Astrocyte (in vitro differentiated cells and primary cell): ENCODE measurements at regions not wholly inside any gene's neighbourhood (a gene's known extent, or its start where the extent isn't known, plus 50 kb on each side); places are given as distances from the start of the nearest gene placed in this dataset.
"Not testable (repeated sequence)": the region's sequence is repeated elsewhere in the genome, so short reads cannot be mapped to it uniquely, and the experiment has no call there.

ENCODE experiments used
- EZH2 ChIP-seq: IDR thresholded peaks from 2 replicates; pipeline ENCODE4 v1.6.1; 2012; ENCODE audit warnings: mild to moderate bottlenecking, low read length, inconsistent platforms; ENCODE audit not compliant: insufficient read depth
- TF ChIP-seq, protein P1 (sequence below): IDR thresholded peaks from 2 replicates; pipeline ENCODE4 v1.5.1; 2011; ENCODE audit warnings: low read depth, mild to moderate bottlenecking, inconsistent platforms, low read length, moderate library complexity; ENCODE audit not compliant: insufficient read depth

- TF ChIP-seq, protein P1, sequence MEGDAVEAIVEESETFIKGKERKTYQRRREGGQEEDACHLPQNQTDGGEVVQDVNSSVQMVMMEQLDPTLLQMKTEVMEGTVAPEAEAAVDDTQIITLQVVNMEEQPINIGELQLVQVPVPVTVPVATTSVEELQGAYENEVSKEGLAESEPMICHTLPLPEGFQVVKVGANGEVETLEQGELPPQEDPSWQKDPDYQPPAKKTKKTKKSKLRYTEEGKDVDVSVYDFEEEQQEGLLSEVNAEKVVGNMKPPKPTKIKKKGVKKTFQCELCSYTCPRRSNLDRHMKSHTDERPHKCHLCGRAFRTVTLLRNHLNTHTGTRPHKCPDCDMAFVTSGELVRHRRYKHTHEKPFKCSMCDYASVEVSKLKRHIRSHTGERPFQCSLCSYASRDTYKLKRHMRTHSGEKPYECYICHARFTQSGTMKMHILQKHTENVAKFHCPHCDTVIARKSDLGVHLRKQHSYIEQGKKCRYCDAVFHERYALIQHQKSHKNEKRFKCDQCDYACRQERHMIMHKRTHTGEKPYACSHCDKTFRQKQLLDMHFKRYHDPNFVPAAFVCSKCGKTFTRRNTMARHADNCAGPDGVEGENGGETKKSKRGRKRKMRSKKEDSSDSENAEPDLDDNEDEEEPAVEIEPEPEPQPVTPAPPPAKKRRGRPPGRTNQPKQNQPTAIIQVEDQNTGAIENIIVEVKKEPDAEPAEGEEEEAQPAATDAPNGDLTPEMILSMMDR = not testable (repeated sequence)
- not testable (repeated sequence) for TF ChIP-seq EZH2
Measured at GRCh38 chr3:110331562-110331961, 740.1 kb upstream of the NECTIN3 start.
